Brain pericyte (primary cell): ENCODE measurements at regions not wholly inside any gene's neighbourhood (a gene's known extent, or its start where the extent isn't known, plus 50 kb on each side); places are given as distances from the start of the nearest gene placed in this dataset.
"Not testable (repeated sequence)": the region's sequence is repeated elsewhere in the genome, so short reads cannot be mapped to it uniquely, and the experiment has no call there.

Experiments used
- DNase-seq: peaks from one replicate; pipeline ENCODE4 v3.0.0-alpha.2; 2012; ENCODE audit warnings: low read depth, low spot score

DNA sequence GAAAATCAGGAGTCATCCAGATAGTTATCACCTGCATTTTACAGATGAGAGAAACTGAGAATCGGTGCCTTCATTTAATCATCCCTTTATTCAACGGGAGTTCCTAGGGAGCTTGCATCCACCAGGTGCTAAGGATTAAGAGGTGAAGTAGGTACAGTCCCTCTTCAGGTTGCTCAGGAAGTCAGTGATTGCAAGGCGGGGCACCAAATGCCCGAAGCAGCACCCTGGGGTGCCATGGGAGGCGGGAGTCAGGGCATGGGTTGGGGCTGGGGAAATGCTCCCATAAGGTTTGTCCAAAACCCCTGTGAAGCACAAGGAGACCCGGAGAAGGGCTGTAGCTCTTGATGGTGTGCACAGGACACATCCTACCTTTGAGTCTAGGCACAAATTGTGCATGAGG lies 98.8 kb upstream of the KLF4 start:
- DNase-seq: no peak

DNA sequence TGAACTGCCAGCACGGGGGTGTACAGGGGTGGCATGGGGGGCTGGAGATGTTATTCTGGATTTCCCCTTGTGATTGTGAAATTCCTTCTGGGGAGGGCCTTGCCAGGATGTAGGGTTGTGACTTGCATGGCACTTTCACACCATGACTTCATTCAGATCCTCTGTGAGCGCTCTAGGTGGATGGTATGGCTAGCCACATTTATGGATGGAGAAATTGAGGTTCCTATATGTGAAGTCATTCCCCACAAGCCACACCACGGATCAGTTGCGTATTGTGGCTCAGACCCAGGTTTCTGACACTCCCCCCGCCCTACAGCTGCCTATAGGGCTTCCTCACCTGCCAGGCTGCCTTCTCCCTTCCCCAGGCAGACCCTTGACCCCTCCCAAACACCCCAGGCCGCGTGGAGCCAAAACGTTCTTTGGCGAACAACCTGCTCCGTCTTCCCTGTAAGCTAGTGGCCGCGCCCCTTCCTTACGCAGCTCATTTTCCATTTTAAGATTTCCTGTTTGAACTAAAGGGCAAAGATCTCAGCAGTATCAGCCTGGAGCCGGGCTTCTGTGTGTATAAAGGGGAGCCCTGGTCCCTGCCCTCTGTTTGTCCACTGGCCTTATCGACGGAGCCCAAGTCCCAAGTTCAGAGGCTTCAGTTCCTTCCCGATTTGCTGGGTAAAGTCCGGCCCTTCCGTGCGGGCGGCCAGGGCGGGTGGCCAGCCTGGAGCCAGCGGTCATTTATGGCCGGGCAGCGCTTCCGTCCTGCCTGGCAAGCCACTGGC lies 97.8 kb upstream of the KLF4 start:
- DNase-seq: no peak

DNA sequence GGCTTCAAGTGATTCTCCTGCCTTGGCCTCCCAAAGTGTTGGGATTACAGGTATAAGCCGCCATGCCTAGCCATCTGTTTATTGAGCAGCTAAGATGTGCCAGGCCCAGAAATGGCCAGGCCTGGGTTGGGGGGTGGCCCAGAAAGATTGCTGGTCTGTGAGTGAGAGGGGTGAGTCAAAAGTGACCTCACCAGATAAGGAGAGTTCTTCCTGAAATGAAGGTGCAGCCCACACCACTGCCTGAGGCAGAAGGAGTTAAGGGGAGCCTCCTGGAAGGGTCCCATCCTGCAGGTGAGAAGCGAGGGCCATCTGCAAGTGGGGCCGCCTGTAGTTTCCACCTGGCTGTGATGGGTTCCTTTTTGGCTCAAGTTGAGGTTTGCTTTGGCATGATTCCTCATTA lies 96.9 kb upstream of the KLF4 start:
- no peak for DNase-seq

DNA sequence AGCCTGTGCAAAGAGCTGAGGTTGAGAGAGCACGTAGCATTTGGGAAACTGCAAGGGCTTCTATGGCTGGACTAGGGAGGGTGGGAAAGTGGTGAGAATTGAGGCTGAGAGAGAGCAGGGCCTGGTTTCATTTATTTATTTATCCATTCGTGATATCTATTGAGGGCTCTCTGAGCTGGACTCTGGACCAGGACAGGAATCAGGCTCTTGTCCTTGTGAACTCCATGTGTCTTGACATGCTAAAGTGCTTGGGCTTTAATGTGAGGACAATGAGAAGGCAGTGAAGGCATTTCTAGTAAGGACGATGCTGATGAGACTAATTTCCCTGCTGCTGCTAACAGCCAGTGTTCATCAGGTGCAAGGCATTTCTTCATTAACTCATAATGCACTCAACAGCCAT lies 95.9 kb upstream of the KLF4 start:
- no peak for DNase-seq

DNA sequence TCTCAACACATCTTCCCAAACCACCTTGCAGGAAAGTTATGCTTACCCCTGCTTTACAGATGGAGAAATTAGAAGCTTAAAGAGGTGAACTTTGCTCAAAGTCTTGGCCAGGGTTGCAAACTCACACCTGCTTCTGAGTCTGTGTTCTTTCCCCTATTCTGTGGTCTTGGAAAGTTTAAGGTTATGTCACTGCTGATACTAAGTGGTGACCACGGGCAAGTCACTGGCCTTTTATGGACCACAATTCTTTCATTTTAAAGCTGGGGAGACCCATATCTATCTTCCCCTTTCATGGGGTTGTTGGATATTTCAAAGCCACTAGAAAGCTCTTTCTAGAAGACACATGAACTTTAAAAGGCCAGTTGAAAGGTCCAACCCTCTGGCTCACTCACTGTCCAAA lies 95.4 kb upstream of the KLF4 start:
- no peak for DNase-seq

DNA sequence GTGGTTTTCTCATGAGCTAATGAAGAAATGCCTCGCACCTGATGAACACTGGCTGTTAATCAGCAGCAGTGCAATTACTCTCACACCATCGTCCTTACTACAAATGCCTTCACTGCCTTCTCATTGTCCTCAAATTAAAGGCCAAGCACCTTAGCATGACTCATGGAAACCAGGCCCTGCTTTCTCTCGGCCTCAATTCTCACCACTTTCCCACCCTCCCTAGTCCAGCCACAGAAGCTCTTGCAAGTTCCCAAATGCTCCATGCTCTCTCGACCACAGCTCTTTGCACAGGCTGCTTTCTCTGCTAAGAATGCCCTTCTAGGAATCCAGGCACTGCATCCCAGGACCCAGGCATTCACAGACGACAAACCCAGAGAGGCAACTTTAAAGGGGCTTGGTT lies 94.6 kb upstream of the KLF4 start:
- no peak for DNase-seq

DNA sequence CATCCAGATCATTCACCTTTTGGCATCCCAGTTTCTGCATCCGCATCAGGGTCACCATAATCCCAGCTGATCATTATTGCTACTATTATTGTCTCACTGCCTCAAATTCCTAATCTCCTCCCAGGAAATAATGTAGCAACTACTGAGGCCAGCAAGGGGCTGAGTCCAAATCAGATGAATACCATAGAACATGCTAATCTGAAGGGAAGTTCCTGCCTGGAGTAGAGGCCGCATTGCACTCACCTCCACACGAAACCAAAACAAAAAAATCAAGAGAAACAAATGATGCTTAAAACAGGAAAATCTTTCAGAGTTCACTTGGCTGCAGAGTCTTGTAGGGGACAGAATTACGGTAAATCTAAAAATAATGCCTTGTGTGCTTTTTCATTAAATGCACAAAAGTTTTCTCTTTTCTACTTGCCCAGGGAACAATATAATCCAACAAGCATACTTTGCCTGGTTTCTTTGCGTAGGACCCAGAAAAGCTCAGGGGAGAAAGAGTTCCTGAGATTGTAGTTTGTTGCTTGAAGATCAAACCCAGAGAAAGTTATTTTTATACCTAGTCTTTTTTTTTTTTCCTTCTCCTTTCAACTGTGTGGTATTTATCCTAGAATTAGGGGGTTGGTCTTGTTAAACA lies 87.7 kb upstream of the KLF4 start:
- DNase-seq: no peak

DNA sequence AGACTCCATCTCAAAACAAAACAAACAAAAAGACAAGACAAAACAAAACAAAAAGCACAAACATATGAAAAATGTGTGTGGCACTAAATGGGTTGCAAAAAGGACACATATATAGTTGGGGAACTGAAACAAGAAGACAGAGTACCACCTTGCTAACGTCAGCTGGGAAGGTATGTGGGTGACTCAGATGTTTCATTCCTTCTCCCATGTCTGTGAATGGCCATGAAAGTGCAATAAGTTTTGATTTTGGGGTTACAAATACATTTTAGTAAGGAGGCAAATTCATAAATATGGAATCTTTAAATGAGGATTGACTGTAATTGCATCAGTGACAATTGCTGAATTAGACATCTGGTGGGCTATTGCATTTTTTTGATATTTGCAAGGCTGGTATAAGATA lies 81.6 kb upstream of the KLF4 start:
- DNase-seq: no peak

DNA sequence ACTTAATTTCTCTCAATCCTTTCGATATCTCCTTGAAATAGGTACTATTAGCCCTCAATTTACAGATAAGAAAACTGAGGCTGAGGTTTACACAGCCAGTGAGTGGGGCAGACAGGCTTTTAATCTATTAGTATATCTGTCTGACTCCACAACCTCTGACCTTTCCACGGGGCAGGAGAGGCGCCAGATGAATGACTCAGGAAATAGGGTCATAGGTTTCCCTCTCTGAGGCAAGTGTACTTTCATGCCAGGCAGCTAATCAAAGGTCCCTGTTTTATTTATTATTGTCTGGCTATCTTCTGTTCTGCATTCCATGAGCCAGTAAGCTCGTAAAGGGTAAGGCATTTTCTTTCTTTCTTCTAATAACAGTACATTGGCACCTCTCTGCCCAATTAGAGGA lies 79.6 kb upstream of the KLF4 start:
- DNase-seq: no peak

DNA sequence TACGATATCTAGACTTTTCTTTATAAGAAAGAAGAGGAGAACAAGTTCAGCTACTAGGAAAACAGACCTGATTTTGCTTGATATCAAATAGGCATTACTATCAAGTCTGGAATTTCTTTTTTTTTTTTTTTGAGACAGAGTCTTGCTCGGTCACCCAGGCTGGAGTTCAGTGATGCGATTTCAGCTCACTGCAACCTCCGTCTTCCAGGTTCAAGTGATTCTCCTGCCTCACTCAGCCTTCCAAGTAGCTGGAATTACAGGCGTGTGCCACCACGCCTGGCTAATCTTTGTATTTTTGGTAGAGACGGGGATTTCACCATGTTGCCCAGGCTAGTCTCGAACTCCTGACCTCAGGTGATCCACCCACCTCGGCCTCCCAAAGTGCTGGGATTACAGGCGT lies 78.8 kb upstream of the KLF4 start:
- not testable (repeated sequence) for DNase-seq

DNA sequence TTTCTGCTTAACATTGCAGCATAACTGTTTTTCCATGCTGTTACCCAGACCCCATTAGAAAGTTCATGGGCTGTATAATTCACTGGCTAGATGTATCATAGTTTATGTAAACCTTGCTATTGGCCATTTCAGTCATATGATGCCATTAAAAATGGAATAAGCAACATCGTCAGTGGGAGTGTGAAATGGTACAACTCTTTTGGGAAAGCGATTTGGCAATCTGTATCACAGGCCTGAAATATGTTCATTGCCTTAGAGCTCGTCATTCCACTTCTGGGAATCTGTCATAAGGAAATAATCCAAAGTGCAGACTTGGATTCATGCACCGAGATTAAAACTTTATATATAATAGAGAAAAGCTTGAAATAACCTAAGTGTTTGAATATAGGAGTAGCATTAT lies 77.9 kb upstream of the KLF4 start:
- DNase-seq: no peak

DNA sequence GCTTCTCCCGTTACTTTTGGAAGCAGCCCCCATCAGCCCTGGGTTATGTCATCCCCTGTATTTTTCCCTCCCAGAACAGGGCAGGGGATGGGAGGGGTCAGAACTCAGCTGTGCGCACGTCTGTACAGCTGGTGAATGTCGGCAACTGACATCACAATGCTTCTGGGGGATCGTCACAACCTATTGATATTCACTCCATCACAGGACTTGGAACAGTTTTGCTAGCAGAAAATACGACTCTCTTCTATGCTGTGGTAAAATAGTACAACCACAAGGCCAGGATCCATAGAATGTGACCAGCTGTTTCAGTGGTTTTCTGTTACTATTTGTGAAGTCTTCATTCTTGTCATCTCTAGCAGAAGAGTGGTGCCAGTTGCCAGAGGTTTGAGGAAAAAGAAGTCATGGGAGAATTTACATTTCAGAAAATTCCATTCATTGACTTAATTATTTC lies 77.1 kb upstream of the KLF4 start:
- no peak for DNase-seq

DNA sequence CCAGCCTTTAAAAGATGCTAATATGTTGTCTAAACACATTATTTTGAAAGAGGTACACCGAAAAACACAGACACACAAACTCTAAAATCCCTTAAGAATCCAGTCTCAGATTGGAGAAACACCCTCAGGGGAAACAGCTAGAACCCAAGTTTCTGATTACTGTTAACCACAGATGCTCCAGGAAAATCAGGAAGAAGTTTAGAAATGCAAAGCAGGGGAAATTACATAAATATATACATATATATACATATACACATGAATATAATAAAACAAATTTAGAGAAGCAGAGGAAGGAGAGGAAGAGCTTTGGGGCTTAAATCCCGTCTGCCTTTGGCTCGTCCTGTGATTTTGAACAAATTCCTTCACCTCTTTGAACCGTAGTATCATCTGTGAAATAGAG lies 73.2 kb upstream of the KLF4 start:
- DNase-seq: no peak

DNA sequence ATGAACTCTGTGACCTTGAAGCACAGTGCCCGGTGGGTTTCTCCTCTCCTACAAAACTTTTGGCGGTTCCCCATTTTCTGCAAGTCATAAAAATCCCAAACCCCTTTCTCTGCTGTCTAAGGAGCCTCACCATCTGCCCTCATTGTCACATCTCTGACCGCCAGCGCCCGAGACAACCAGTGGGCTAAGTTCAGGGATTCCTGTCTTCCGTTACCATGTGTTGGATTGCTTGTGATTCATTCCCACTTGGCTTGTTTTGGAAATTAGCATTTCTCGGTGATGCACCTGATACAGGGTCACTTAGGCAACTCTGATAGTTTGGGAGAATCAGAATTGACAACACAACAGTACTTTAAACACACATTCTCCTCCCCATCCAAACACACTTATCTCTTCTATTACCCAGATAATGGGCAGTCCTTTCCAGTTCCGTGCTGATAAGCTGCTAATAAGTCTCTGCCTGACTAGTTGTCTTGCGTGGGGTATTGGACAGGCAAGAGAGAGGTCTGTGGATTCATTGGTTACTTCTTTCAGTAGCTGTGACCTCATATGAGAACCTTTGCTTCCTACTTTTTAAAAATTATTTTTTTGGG lies 70.0 kb upstream of the KLF4 start:
- no peak for DNase-seq

DNA sequence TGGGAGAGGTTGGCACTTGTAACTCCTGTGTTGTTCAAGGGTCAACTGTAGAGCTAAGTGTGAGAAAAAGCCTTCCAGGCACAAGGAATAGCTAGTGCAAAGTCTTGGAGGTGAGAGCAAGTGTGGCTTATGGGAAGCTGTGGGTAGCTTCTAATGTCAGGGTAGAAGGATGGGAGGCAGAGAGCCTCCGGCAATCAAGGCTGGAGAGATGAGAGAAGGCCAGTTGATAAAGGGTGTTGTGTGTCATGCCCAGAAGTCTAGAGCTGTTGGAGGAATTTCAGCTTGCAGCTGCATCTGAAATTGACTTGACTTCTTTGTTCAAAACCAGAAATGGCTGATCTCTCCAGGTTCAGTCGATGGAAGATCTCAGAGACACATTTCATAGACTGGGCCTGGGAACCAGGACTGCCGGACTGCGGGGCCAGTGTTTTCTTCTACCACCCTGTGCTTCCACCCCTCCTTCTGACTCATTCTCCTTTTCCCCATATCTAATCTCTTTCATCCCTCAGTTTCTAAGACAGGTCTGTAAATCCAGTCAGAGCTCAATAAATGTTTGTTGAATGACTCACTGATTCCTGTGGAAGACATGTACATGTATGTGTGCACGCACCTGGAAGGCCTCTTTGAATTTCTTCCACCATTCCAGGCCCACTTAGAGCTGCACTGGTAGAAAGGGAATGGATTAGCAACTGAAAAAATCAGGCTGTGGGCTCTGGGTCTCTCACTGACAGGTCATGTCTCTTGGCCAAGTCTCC lies 67.8 kb upstream of the KLF4 start:
- DNase-seq: no peak

DNA sequence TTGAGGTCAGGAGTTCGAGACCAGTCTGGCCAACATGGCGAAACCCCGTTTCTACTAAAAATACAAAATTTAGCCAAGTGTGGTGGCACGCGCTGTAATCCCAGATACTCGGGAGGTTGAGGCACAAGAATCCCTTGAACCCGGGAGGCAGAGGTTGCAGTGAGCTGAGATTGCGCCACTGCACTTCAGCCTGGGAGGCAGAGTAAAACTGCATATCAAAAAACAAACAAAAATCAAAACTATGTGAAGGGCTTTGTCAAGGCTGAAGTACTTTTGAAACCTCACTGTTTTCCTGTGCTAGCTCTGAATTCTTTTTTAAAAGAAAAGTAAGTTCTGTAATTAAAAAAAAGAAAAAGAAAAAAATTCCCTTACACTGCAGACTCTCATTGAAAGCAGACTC lies 65.1 kb upstream of the KLF4 start:
- DNase-seq: no peak

DNA sequence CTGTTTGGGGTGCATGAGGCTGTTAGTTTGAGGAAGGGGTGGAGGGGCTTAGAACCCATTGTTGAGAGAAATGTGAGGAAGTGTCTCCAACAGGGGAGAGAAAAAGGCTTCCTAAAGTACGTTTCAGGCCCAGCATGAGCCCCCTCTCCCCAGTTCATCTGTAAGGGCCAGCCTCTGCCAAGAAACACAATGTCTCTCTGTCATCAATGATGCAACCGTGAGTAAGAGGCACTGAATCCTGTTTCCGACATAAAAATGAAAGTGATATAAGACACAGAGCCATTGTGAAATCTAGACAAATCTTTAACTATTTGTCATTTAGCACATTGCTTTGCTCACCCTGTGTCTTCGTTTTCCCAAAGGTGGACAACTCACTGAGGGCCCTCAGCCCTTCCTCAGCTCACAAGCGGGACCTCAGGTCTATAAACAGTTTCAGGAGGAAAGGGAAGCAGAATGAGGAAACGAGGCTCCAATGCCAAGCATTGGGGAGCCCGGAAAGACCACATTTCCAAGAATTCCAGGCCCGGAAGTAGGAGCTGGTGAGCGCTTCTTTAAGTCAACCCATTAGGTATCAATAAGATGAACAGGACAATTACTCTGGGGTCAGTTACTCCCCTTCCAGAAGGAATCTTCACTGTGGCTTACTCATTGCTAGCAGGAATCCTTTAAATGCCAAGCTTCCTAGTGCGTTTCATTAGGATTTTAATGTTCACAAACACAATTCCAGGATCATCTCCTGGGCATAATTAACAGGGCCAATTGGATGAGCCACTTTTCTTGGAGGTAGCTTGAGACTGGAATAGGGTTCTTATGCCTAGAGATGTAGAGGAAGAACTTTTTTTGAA lies 59.0 kb upstream of the KLF4 start:
- peak; percentile 71 for DNase-seq

DNA sequence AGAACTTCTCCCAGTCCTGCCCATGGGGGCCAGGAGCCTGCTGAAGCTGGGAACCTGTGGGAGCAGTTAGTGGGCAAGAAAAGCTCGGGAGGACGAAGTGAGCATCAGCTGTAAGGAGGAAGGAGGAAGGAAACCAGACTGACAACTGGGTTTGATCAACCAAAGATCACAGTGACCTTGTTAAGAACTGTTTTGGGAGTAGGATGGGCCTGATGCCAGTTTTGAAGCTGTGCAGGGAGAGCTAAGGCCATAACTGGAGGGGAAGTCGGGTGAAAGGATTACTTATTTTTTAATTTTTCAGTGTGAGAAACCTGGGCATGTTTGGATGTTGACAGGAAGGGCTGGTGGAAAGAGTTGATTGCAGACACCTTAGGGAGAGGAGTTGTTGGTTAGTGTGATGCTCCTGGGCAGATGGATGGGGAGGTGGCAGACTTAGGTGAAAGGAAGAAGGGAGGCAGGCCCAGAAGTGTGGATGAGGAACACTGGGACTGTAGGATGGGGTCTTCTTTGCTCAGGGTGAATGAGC lies 58.3 kb upstream of the KLF4 start:
- DNase-seq: no peak

DNA sequence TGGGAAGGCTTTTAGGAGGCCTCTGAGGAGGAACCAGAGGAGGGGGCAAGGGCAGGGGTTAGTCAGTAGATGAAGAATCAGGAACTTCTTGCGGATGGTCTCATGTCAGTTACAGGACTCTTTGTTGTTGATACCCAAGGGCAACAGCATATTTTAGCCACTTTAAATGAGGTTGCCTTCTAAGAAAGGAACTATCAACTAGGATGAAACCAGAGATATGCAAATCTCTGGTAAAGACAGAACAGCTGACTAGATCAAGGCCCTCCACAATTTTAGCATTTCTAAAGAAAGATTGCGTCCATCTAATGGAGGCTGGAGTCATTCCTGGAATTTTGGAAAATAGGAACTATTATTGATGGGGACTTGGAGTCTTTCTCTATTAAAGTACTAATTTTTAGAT lies 57.7 kb upstream of the KLF4 start:
- DNase-seq: no peak

DNA sequence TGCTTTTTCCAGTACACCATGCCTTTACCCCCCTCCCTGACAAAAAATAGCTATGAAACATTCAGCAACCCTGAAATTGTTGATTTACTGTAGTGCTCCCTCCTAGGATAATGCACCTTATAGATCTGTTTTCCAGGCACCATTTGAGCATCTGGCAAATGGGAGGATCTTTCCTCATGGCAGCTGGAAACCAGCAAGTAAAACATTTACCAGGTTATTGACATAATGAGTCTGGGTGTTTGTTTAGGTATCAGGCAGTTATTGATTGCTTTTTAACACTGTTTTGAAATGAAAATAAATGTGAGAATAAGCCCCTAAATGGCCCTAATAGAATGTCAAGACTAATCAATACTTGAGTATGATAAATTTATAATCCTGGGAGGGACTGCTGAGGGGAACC lies 57.3 kb upstream of the KLF4 start:
- no peak for DNase-seq

DNA sequence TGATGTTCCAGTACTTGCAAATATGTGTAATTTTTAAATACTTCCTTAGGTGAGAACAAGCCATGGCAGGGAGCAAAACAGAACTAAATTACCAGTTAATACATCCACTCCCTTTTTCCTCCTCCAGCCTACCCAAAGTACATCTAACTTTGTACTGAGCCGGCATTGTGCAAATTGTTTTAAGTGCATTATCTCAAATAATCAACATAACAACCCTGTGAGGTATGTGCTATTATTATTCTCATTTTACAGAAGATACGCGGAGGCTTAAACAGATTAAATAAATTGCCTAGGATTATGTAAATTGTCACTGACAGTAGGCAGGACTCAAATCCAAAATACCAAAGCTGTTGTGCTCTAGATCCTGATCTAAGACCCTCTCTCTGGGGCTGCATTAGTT lies 55.5 kb upstream of the KLF4 start:
- no peak for DNase-seq
